ENCODE measurements at regions not wholly inside any gene's neighbourhood (a gene's known extent, or its start where the extent isn't known, plus 50 kb on each side); places are given as distances from the start of the nearest gene placed in this dataset.

DNA sequence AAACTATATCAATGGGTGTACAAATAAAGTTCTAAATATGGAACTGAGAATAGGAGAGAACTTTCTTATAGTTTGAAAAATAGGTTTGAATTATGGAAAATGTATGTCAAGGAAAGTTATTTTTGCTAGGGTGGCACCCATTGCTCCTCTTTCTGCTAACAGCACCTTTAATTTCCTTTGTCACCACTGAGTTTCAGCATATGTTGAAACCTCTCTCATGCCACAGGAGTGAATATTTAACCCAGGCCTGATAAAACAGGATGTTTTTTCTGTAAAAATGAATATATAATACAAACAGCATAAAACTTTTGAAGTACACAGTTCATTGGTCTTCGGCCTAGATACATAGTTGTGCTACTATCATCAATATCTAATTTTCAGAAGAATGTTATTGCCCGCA, 385.5 kb upstream of the ANO5 start:
- no peak overlapping the region for H2AFZ ChIP-seq (ENCODE audit: low read depth, low read length)
- H3K79me2 ChIP-seq (ENCODE audit: control insufficient read depth, insufficient read depth, low read length): no peaks in the 10 kb centered on the region
- POLR2A ChIA-PET: no interaction called here
- H3K4me2 ChIP-seq (ENCODE audit: insufficient read depth, low read length): no peak overlapping the region
- H3K36me3 ChIP-seq (ENCODE audit: control insufficient read depth, insufficient read depth, low read length): no peaks in the 10 kb centered on the region
- H3K9me1 ChIP-seq (ENCODE audit: control insufficient read depth, insufficient read depth, low read length): no peaks in the 10 kb centered on the region
- in situ Hi-C loops (cut with MboI): no loop called here
- no peaks in the 10 kb centered on the region for H4K20me1 ChIP-seq (replicated peaks; ENCODE audit: control insufficient read depth, insufficient read depth, low read length)
- FAIRE-seq (no peak), ATAC-seq (no peak), DNase-seq (ENCODE audit: extremely low read depth in 1 of 4, low spot score in 3 of 4) (no peak)
- no peak overlapping the region for H3K4me3 ChIP-seq
- BruUV-seq (replicated peaks): no TSS peak
- no peak overlapping the region for H3K9ac ChIP-seq (ENCODE audit: insufficient read depth in 1 of 2, low read depth in 2 of 2, low read length in 2 of 2)
- no peak overlapping the region for H3K27ac ChIP-seq (ENCODE audit: extremely low read depth, low read depth, low read length)
- no peaks in the 10 kb centered on the region for H3K9me3 ChIP-seq (replicated peaks; ENCODE audit: control insufficient read depth, insufficient read depth, low read depth, low read length)
- CTCF ChIA-PET (ENCODE audit: low intra/inter-chr PET ratio): no interaction called here
- H3K27me3 ChIP-seq (ENCODE audit: control insufficient read depth in 2 of 2, insufficient read depth in 2 of 2, low read length in 2 of 2): no peaks in the 10 kb centered on the region
- intact Hi-C loops (cut with micrococcal nuclease): no loop called here
- TF ChIP-seq ZNF75A (CRISPR knock-in tag; IDR thresholded peaks at IDR 0.05) (no peak), CREBBP (IDR thresholded peaks at IDR 0.05; ENCODE audit: low read depth, low read length) (no peak), CBX2 (IDR thresholded peaks at IDR 0.05; ENCODE audit: insufficient read depth, low read length, poor library complexity, severe bottlenecking) (no peak), GTF2E2 (tag; IDR thresholded peaks at IDR 0.05) (no peak), CBFB (CRISPR knock-in tag; IDR thresholded peaks at IDR 0.05) (no peak)
- TF ChIP-seq, protein P1, sequence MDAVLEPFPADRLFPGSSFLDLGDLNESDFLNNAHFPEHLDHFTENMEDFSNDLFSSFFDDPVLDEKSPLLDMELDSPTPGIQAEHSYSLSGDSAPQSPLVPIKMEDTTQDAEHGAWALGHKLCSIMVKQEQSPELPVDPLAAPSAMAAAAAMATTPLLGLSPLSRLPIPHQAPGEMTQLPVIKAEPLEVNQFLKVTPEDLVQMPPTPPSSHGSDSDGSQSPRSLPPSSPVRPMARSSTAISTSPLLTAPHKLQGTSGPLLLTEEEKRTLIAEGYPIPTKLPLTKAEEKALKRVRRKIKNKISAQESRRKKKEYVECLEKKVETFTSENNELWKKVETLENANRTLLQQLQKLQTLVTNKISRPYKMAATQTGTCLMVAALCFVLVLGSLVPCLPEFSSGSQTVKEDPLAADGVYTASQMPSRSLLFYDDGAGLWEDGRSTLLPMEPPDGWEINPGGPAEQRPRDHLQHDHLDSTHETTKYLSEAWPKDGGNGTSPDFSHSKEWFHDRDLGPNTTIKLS (IDR thresholded peaks at IDR 0.05; ENCODE audit: borderline replicate concordance, low read depth): no peak
- 0% methylated on average over 2 of the region's 2 CpGs for WGBS (ENCODE audit: insufficient coverage, low coverage, missing lambda C conversion rate)
- H3K4me1 ChIP-seq (replicated peaks in 1 of 2; ENCODE audit: control insufficient read depth in 2 of 2, insufficient read depth in 2 of 2, low read length in 2 of 2): no peaks in the 10 kb centered on the region
